Myocyte (in vitro differentiated cells): ENCODE measurements at regions not wholly inside any gene's neighbourhood (a gene's known extent, or its start where the extent isn't known, plus 50 kb on each side); places are given as distances from the start of the nearest gene placed in this dataset.

Experiments used
- DNase-seq: peaks from one replicate; pipeline ENCODE4 v3.0.0-alpha.2; 2012; ENCODE audit warnings: low read depth

DNA sequence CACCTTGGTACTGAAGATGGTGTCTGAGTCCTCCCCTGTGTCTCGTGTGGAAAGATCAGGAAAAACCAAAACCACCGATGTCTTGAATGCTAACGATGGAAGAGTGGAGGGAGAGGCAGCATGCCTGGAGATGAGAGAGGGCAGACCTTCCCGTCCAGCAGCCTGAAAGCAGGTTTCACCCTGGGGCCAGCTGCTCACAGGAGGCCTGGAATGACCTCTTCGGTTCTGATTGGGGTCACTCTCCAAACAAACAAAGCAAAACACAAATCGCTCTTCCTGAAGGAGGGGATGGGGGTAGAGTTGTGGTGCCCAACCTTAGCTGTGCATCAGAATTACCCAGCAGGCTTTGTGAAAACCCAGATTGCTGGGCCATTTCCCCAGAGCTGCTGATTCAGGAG, 142.3 kb upstream of the SOX1 start:
- DNase-seq = no peak

DNA sequence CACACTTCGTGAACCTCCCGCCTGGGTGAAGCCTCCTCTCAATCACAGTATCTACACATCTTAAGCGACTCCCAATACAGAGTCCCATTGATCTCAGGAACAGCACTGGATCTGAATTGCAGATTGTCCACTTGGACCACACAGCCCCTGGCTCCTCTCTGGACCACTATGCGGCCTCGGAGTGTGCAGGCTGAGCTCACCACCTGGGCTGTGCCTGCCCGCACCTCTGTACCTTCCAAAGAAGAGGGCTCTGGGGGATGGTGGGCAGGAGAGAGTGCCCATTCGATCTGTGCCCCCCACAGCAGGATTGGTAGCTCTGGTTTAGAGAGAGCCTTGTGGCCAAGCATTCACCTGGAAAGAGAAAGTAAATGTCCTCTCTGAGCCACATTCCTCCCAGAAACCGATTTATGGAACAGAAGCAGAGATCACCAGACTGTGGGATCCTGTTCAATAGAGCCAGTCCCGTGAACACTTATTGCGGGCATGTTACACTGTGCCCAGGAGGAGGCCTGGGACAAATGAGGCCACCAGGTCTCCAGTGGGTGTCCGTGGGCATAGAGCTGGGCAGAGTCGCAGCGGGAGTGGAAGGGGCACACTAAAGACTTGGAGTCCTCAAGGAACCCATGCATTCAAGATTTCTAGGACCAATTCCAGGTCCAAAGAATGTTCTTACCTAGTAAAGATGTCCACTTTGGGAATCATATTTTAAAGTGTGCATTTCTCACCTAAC, 141.6 kb upstream of the SOX1 start:
- DNase-seq = no peak

DNA sequence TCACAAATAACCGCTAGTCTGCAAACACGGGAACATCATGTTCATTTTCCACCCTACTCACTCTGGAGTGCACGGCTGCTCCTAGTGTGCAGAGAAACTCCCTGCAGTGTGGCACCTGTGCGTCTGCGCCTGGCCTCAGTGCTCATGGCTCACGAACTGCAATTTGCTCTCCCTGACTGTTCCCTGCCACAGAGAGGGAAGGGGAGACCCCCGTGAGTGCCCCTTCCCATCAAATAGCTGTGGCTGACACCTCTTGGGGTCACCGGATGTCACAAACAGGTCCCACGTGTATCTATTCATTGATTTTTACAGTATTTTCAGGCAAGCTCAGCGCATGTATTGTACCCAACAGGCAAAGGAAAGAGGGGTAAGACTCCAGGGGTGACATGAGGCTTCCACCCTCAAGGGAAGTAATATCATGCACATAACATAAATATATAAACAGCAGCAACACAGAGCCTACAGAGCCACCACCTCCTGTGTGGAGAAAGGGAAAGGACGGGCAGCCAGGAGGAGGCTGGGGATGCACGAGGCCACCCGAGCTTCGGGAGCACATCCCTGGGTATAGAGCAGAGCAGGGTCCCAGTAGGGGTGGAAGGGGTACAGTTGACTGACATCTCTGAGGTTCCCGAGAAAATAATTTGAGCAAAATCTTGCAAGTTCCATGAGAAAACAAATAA, 140.3 kb upstream of the SOX1 start:
- DNase-seq = no peak

DNA sequence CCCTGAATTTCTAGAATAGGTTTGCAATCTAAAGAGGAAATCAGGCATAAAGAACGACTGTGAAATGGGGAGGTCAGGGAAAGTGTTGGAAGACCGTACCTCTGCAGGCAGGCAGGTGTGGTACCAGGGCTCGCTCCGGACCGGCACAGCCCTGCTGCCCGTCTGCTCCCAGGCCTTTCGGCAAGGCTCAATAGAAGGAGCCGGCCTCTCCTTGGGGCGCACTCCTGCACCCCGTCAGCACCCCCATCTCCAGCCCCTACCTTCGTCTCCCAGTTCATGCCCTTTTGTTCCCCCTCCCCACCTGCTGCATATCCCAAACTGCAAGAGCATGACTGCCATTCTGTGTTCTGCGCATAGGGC, 139.8 kb upstream of the SOX1 start:
- DNase-seq = no peak

DNA sequence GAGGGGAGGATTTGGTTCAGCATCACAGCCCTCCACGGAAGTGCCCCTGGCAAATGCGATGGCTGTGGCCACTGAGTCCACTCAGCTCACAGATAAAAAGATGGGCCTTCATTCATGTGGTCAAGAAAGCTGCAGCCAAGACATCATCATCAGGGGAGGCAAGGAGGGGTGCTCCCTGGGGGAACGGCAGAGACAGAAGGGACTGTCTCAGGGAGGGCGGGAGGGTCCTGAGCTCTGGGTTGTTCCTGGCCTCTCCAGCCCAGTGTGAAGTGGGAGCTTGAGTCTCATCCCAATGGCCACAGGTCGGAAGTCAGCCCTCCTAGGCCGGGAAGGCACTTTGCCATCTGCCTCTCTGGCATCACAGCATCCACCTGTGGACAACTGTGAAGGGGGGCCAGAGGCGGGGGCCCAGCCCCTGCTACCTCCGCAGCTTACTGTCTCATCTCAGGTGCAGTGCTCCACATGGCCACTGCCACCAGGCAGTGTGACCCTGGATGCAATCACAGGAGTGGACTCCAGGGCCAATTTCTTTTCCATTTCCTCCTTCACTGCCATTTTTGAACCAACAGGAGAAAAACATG, 137.8 kb upstream of the SOX1 start:
- DNase-seq = no peak

DNA sequence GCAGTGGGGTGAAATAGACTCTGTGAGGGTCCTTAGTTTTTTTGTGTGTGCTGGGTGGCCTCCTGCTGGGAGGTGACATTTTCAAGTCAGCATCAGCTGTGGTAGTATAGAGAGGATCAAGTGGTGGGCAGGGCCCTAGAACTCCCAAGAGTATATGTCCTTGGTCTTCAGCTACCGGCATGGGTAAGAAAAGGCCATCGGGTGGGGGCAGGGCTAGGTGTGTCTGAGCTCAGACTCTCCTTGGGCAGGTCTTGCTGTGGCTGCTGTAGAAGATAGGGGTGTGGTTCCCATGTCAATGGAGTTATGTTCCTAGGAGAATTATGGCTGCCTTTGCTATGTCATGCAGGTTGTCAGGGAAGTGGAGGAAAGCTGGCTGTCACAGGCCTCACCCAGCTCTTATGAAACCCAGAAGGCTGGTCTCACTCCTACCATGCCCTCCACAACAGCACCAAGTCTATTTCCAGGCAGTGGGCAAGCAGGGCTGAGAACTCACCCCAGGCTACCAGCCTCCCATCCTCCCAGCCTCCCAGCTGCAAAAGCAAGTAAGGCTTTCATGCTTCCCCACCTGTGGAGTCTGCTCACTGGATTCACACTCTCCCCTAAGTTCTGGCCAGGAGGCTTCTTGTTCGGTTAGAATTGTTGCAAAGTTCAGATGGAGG, 130.6 kb upstream of the SOX1 start:
- no peak for DNase-seq

DNA sequence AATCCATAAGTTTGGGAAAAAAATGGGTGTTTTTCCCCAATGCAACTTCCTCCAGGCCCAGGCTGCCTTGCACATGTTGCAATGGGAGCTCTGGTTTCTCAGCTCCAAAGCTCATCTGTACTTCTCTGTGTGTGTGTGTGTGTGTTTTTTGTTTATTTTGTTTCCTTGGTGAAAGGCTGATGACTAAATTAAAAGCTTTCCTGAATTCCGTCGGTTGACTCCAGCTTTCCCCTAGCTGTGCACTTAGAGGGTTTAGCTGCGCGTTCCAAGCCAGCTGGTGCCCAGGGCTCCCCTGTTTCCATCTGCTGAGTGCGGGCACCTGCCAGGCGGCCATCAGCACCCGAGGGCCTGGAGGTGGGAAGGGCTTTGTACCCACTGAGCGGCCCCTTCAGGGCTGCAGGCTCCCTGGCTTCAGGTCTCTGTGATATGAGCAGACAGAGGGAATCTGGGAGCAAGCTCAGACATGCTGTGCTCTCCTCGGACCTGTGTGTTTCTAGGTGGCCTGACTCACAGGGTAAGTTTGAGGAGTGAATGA, 129.1 kb upstream of the SOX1 start:
- DNase-seq = no peak

DNA sequence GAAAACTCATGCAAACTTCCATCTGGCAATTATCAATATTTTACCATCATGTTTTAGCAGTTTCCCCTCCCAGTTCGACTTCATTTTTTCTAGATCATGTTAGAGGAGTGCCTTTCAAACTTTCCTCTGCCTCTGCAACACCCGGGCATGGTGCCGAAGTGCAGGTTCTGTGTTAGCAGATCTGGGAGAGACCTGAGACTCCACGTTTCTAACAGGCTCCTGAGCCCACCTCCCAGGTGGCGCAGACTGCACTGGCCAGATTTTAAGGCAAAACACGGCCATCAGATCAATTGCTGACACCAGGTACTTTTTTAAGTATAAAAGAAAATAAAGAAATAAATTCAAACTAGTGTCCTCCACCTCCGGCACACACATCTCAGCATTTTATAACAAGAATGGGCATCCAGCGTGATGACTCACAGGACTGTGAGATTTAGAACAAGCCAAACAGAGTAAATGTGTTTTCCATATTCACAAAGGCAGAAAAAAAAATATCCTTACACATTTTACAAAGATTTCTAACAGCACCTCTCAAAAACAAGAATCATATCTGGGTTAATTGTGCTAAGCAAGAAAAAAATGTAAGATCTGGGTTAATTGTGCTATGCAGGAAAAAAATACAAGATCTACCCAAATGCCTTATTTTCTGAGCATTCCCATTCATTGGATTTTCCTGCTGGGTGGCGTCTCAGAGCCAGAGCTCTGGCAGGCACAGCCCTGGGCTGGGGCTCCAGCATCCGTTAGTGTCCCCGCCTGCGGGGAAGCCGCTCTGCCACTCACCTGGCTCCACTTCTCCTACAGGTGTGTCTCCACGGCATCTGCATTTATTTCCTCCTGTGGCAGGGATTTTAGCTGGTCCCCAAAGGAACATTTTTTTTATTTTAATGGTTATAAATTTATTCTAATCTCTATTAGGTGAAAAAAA, 127.9 kb upstream of the SOX1 start:
- no peak for DNase-seq

DNA sequence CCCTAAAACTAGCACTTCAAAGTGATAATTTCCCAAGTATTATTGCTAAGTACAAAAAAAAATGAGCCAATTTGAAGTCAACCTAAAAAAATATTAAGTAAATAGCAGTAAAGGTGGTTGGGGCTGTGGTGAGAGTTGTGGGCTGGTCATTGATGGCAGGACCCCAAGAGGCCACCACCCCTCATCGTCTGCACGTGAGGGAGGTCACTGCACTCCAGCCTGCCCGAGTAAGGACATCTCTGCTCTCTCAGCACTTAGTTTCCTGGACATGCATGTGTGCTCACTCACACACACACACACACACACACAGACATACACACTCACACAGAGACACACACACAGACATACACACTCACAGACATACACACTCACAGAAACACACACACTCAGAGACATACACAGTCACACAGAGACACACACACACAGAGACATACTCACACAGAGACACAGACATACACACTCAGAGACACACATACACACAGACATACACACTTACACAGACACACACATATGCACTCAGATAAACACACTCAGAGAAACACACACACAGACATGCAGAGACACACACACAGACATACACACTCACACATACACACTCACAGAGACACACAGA, 127.2 kb upstream of the SOX1 start:
- DNase-seq = no peak

DNA sequence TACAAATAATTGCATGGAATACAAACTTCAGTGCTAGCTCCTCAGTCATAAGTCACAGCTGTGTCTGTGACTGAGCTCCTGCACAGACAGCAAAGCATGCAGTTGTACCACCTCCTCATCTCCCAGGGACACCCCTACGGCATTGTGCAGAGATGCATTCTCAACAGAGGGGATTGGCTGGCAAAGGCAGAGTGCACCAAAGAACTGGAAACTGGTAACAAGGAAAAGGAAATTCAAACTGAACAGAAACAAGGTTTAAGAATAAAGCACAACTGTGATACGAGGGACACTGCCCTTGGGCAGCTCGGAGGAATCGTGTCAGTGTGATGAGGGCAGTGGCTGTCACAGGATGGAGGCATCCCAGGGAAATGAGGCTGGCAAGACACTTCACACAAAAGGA, 126.1 kb upstream of the SOX1 start:
- no peak for DNase-seq

DNA sequence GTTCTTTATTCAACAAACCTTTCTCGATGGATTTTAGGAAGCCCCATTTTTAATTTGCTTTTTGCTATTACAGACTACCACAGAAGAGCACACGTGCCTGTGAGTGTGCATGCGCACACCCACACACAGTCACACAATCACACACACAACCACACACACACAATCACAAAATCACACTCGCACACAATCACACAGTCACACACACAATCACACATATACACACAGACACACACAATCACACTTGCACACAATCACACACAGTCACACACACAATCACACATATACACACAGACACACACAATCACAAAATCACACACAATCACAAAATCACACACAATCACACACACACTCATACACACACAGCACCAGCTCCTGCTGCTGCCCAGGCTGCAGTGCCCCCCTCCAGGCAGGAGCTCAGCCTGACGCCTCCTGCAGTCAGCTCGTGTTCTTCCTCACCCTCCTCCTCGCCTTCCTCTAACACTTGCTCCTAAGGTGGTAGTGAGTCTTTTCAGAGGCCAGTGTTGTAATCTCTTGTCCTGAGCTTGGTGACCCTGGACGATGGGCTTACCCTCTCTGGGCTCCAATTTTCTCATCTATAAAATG, 125.0 kb upstream of the SOX1 start:
- DNase-seq = no peak

DNA sequence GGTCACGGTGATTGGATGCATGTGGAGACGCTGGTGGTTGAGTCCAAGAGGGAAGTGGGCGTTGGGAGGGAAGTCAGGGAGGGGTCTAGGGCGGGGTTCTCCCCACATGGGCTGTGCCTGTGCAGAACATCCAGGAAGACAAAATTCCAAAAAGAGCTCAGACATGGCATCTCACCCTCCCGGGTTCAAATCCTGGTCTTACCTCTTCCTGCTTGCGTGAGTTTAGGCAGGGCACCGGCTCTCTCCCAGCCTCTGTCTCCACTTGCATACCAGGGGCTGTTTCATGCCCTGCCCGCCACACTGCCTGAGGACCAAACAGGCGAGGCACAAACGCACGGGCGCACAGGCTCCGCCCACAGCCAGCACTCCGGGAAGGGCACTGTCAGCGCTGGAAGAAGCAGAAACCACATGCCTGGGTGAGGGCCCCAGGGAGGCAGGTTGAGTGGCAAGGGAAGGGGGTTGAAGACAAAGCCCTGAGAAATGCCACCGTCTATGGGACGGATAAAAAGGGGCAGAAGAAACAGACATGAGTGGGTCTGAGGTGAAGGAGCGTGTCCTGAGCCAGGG, 123.6 kb upstream of the SOX1 start:
- no peak for DNase-seq

DNA sequence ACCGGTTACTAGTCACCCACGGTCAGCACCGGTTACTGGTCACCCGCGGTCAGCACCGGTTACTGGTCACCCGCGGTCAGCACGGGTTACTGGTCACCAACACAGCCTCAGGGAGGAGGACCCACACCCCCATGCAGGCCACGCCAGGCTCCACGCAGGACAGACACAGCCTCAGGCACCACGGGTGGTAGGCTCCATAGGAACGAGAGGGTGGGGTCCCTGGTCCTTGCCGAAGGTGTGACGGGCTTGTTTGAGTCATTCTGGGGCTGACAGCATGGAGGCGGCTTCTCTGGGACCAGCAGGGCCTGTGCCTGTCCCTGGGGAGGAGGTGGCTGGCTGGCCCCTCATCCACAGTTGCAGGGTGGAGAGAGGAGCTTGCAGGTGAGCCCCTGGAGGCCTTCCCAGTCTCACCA, 122.8 kb upstream of the SOX1 start:
- no peak for DNase-seq

DNA sequence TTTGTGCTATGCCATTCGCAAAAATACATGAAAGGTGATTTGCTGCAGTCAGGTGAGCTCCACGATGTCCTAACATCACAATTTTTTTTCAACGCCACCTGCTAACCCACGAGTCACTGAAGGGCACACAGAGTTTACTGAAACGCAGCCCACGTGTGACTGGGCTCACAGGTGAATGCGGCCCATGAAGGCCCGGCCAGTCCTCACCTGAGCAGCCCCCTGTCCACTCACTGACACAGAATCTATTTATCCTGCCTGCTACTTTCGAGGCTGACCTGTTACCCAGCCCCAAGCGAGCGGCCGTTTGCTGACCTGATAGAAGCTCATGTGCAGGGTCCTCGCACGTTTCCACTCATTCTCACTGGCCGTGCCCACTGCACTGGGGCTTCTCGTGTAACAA, 121.9 kb upstream of the SOX1 start:
- DNase-seq = no peak

DNA sequence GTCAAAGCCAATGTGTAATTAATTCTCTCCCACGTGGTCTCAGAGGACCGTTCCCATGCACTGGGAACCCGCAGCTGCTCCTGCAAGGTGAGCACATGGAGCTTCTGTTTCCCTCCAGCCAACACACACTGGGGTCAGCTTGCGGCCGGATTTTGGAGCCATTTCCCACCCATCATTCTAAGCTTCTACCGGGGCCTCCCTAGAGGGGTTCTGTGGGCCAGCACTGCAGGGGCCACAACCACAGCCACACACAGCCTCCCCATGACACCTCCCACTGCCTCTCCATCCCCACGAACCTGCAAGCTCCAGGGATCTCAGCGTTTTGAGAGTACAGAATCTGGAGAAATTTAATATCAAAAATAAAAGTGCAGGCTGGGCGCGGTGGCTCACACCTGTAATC, 120.7 kb upstream of the SOX1 start:
- DNase-seq = no peak

DNA sequence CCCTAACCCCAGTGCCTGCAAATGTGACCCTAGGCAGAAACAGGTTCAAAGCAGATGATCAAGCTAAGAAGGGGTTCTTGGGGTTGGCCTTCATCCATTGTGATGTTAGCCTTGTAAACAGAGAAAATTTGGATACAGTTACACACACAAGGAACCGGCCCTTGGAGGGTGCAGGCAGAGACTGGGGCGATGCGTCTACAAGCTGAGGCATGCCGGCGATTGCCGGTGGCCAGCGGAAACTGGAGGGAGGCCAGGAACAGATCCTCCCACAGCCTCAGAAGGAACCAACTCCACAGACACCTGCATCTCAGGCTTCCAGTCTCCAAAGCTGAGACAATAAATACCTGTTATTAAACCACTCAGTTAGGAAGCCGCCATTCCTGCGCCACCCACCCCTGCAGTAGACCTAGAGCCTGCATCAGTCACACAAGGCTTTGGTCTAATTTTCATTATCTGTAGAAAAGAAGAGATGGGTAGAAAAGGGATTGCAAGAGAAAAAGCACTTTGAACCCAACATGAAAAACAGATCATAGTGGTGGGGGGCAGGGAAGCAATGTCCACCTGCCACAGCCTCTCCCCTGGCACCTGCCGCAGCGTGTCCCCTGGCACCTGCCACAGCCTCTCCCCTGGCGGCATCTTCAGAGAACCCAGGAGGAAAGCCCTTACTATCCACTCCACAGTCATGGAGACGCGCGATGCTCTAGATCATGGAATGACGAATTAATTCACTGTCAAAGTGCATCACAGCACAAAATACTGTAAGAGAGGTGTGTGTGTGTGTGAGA, 119.7 kb upstream of the SOX1 start:
- no peak for DNase-seq

DNA sequence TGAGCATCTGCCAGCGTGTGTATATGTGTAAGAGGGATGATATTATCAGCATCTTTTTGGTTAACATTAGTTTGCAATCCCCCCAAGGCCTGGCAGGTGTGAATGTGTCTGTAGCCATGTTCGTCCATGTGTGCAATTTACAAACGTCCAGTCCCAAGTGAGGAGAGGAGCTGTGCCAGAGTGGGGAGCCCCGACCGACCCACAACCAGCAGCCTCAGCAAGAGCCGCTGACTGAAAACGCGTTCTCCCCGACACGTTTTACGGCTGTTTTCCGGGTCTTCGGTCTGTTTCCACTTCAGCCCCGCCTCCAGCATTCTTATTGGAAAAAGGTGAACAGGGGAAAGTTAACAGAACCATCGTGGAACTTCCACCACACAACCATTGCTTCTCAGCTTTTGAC, 119.1 kb upstream of the SOX1 start:
- no peak for DNase-seq

DNA sequence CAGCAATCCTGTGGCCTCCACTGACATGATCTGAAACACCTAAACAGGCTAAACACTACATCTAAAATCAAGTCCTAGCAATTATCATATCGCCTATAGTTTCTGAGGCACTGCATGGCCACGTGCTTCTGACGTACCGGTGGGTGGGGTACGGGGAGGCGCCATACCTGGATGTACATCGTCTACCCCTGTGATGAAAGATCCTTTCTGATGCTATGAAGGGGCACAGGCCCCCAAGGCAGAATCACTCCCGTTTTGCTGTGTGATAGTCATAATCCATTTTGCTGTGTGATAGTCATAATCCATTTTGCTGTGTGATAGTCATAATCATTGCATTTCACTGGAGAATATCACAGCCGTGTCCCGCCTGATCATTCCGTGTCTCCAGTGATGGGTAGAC, 118.7 kb upstream of the SOX1 start:
- DNase-seq = no peak

DNA sequence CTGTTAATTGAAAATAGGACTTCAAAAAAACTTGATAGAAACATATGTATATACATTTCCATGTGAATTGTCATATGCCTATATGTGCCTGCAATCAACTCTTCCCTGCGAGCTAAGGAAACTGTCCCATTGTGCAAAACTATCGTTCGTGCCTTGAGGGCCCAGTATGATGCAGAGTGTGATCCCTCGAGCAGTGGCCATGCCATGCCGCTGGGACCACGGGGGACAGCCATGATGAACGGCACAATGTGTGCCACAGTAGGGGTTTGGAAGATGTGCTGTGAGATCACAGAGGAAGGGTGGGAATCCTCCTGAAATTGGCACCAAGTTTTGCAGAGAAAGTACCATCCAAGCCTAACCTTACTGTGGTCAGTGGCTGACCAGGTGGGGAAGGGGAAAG, 118.1 kb upstream of the SOX1 start:
- DNase-seq = no peak
